HG02798 (cell line): ENCODE measurements at regions not wholly inside any gene's neighbourhood (a gene's known extent, or its start where the extent isn't known, plus 50 kb on each side); places are given as distances from the start of the nearest gene placed in this dataset.
A peak's percentile ranks its signal among the peaks of the same experiment; 100 is the strongest.

Experiments
- ATAC-seq: cut with Tn5 transposase; IDR thresholded peaks from one replicate; pipeline ENCODE4 v1.9.1; 2021; ENCODE audit warnings: mild to moderate bottlenecking; ENCODE audit not compliant: unreplicated experiment, poor library complexity

DNA sequence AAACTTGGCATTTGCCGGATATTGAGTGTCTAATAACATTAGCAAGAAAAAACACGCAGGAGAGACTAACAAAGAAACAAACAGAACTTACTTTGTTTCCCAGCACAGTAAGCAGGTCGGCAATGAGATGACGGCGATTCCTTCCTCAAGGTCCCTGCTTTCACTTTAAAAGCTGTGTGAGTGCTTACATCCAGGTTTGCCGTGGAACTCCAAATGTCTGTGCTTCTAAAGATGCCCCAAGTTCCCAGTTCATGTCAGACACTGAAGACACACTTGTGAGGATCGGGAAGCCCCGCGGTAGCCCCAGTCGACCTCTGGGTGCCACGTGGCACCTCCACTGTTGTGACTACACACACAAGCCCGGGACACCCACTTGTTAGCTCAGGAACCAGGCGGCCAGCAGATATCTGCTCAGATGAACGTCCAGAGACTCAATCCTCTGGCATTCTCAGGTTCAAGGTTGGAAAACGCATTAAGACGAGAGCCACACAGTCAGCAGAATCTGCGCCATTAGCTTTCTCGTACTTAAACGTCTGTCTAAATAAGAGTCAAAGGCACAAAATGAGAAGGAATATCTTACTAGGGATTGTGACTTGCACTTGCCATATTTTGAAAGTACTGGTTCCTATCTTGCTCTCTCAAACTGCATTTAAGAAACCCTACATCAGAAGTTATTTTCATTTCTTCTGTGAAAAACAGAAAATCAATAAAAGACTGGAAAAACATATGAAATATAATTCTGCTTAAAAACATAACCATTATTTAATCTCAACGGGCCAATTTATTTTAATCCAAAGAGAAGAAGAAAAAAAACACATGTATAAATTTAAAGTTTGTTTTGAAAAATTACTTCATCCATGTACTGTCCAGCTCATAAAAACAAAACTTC lies 207.6 kb upstream of the KLF14 start:
- no peak for ATAC-seq

DNA sequence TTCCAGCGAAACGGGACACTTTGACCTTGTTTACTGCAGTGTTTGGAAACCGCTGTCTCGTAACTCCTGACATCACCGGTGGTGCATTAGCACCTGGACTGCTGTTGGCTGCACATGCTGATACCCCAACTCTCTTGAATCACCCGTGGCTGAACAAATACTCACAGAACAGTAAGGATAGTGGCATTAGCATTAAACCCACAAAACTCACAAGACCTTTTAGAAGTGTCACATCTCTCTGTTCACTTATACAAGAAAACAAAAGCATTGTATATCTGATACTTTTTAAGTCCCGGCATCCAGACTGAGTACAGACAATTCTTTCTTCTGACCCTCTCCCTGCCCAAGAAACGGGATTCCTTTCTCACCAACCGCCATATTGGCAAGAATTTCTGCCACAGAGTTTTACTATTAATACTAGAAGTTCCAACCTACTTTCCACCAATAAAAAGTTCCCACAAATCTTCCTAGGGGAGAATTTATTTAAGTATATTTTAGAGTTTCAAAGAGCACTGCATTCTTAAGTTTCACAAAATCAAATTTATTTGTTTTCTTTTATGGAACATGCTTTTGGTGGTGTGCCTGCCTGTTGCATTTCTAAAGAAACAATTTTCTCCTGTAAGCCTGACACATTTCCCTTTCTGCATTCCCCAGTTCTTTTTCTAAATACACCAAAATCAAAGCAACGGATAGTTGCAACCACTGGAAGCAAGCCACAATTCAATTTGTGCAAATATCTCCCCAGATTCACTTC lies 208.4 kb upstream of the KLF14 start:
- no peak for ATAC-seq

GRCh38 chr7:130943336-130943901 lies 209.4 kb upstream of the KLF14 start:
- ATAC-seq = no peak

DNA sequence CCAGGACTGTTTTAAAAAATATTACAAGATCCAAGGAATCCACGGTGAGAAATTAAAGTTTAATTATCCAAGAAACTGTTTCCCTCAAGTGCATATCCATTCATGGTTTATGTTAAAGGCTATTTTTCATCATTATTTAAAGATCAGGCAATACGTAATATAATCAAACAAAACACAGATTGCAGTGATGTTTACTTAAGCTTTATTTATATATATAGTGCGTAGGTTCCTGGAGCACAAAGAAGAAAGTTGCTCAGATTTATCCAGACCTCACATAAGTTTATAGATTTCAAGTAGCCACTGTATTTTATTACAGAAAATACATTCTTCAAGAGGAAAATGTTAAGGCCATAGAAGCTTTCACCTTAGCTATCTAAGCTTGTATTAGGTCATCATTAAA lies 210.0 kb upstream of the KLF14 start:
- ATAC-seq = no peak

GRCh38 chr7:130944997-130945396 lies 211.0 kb upstream of the KLF14 start:
- no peak for ATAC-seq

- ATAC-seq = peak; percentile 46
Measured at GRCh38 chr7:130945411-130945811, 211.4 kb upstream of the KLF14 start.

DNA sequence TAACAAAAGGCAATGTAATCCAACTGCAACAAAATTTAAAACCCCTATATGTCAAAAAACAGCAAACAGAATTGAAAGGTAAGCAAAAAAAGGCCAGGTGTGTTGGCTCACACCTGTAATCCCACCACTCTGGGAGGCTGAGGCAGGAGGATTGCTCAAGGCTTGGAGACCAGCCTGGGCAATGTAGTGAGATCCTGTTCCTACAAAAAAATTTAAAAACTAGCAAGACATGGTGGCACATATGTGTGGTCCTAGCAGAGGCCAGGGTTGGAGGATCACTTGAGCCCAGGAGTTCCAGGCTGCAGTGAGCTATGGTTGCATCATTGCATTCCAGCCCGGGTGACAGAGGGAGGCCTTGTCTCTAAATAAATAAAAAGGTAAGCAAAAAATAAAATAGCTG lies 212.1 kb upstream of the KLF14 start:
- no peak for ATAC-seq

GRCh38 chr7:130947792-130948580 lies 214.0 kb upstream of the KLF14 start:
- peak; percentile 49 for ATAC-seq

DNA sequence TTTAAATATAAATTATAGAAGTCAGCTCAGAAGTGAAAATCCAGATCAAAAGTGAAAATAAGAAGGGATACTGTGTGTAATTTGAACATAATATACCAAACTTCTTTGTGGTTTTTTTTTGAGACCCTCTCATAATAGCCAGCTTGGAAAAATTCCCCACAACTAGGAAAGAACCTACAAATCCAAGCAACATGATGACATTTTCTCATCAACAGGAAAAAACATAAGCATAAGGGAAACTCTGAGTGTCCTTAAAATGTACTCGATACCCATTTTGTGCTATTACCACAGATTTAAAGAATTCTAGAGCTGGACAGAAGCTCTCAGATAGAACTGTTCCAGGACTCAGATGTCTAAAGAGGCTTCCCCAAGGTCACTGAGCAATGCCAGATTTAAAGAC lies 214.8 kb upstream of the KLF14 start:
- ATAC-seq = no peak

DNA sequence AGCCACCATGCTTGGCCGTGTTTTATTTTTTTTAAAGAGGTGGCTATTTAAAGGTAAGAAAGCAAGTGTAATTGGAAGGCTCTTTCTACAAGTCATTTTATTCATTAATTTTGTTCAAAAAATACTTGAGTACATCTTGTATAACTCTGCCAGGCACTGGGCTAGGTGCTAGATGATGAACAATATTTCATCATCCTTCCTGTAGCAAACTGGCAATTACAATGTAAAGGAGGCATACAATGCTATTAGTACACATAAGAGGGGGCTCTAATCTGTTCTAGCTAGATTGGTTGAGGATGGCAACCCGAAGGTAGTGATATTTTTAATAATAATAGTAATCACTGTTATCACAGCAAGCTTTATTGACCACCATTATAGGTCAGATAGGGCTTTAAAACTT lies 215.5 kb upstream of the KLF14 start:
- ATAC-seq = no peak

- ATAC-seq = no peak
Measured at GRCh38 chr7:130950054-130950453, 216.0 kb upstream of the KLF14 start.

DNA sequence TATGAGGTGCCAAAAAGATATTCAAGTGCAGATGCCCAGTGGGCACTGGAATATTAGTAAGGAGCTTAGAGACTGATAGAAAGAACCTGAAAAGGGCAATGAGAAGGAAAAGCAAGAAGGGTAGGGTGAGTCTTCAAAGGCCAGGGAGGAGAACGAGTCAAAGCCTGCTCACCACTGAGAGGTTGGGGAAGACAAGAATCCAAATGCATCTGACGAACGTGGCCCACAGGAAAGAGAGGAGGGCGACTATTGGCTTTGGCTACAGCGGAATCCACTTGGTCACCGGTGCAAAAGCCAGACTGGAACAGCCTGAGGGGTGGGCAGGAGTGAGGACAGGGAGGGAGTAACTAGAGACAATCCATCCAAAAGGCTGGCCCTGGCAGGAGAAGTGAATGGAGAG lies 216.7 kb upstream of the KLF14 start:
- ATAC-seq = no peak

DNA sequence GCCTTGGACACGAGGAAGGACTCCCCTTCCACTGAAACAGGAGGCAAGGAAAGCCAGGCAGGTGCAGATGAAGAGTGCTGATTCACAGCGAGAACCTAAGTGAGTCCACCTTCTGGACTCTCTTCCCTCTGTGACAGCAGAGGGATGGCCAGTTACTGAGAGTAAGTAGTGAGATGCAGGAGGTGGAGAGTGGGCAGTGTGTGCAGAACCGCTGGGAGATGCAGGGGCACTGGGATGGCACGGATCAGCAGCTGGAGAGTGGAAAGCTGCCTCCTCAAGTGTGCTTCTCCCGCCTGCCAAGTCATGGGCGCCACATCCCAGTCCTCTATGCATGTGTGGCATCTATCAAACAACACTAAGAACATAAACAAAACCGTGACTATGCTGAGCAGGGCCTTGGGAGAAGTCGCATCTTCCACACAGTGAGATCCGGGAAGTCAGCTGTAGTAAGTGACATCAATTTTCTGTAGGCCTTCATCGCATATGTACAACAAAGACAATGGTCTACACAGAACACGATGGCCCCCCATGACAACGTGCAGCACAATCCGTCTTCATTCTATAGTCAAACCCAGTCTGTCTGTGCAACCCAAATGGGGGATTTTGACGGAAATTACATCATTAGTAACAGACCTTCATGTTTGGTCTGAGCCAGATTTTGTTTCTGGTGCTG lies 217.4 kb upstream of the KLF14 start:
- no peak for ATAC-seq

DNA sequence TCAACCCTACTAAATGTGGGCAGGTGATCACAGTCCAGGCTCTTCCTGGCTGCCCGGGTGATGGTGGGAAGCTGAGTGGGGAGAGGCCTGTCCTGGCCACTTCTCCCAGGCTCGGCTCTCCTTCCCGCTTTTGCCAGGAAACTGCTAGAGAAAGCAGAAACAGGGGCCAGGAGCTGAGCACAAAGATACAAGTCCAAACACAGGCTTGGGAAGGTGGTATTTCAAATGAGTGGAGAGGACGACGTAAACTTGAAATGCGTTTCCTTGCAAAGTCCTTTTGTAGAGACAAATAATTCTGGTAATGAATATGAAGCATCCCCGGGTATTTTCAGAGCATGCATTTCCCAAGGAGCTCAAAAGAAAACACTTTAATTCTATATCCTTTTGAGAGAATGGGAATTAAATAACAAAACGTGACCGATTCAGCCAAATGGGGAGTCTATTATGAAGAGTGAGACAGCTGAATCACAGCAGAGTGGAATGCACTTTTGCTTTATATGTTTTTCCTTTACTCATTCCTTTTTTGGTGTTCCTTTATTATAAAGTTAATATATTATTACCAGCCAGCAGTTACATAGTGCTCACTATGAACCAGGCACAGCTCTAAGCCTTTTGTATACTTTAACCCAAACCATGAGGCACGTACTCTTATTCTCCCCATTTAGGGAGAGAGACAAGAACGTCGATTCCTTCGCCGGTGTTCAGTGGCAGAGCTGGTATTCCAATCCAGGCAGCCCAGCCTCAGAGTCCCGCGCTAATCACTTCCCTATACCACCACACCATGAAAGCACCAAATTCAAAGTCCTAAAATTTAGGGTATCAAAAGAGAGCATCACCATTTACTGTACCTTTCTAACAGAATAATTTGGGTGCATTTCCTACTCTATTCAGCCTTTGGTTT lies 218.2 kb upstream of the KLF14 start:
- ATAC-seq = no peak

DNA sequence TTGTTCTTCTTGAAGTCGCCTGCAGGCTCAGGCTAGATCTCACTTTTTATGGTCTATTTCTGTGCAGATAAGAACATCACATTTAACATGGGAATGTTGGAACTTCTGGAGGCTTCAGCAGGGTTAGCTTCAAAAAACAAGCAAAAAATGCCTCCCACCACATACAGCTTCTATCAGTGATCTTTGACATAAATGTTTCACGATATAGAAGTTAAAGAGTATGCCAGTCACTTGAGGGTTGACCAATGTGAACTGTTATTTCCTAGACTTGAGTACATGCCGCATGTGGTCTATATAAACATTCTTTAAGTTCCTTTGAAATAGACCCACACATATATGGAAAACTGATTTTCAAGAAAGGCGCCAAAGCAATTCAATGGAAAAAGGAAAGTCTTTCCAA lies 219.2 kb upstream of the KLF14 start:
- ATAC-seq = no peak

GRCh38 chr7:130954918-130955564 lies 221.0 kb upstream of the KLF14 start:
- ATAC-seq = no peak

GRCh38 chr7:130955565-130955919 lies 221.5 kb upstream of the KLF14 start:
- ATAC-seq = no peak

GRCh38 chr7:130956417-130957136 lies 222.6 kb upstream of the KLF14 start:
- no peak for ATAC-seq
